ENCODE measurements at regions not wholly inside any gene's neighbourhood (a gene's known extent, or its start where the extent isn't known, plus 50 kb on each side); places are given as distances from the start of the nearest gene placed in this dataset.

GRCh38 chr17:14014657-14015056 lies 54.6 kb upstream of the COX10 start:
- TF ChIP-seq, protein P1, sequence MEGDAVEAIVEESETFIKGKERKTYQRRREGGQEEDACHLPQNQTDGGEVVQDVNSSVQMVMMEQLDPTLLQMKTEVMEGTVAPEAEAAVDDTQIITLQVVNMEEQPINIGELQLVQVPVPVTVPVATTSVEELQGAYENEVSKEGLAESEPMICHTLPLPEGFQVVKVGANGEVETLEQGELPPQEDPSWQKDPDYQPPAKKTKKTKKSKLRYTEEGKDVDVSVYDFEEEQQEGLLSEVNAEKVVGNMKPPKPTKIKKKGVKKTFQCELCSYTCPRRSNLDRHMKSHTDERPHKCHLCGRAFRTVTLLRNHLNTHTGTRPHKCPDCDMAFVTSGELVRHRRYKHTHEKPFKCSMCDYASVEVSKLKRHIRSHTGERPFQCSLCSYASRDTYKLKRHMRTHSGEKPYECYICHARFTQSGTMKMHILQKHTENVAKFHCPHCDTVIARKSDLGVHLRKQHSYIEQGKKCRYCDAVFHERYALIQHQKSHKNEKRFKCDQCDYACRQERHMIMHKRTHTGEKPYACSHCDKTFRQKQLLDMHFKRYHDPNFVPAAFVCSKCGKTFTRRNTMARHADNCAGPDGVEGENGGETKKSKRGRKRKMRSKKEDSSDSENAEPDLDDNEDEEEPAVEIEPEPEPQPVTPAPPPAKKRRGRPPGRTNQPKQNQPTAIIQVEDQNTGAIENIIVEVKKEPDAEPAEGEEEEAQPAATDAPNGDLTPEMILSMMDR (IDR thresholded peaks at IDR 0.05; ENCODE audit: unreplicated experiment), result no peak
- Mint-ChIP-seq H3K4me1 (ENCODE audit: insufficient read depth, unreplicated experiment) (peaks cover 6% of the 10 kb centered on the region), H3K4me3 (ENCODE audit: unreplicated experiment) (no peak overlapping the region), H3K36me3 (ENCODE audit: insufficient read depth, unreplicated experiment) (peaks cover 5% of the 10 kb centered on the region), H3K27ac (ENCODE audit: low read depth, unreplicated experiment) (no peak overlapping the region), H3K27me3 (ENCODE audit: insufficient read depth, unreplicated experiment) (no peaks in the 10 kb centered on the region), H3K9me3 (ENCODE audit: unreplicated experiment) (no peaks in the 10 kb centered on the region)
- CTCF ChIA-PET, result interaction anchor here (0.6 kb wide), 1 partner anchor 286 kb away, joined by 3 read pairs; the partner anchor contains the start of gene HS3ST3B1
- no TSS peak for BruUV-seq (replicated peaks)
- POLR2A ChIA-PET, result interaction anchor here (0.8 kb wide), 1 partner anchor 23 kb away, joined by 3 read pairs; no protein-coding TSS in a partner anchor
- DNase-seq (ENCODE audit: unreplicated experiment), result peak; percentile 27
- intact Hi-C loops (cut with micrococcal nuclease), result no loop called here

GRCh38 chr17:14015271-14015670 lies 54.0 kb upstream of the COX10 start:
- Mint-ChIP-seq H3K36me3 (ENCODE audit: insufficient read depth, unreplicated experiment) (peaks cover 5% of the 10 kb centered on the region), H3K9me3 (ENCODE audit: unreplicated experiment) (no peaks in the 10 kb centered on the region), H3K4me1 (ENCODE audit: insufficient read depth, unreplicated experiment) (peaks cover 9% of the 10 kb centered on the region), H3K4me3 (ENCODE audit: unreplicated experiment) (no peak overlapping the region), H3K27ac (ENCODE audit: low read depth, unreplicated experiment) (no peak overlapping the region), H3K27me3 (ENCODE audit: insufficient read depth, unreplicated experiment) (no peaks in the 10 kb centered on the region)
- intact Hi-C loops (cut with micrococcal nuclease), result no loop called here
- ChIA-PET CTCF (interaction anchor here (0.6 kb wide), 1 partner anchor 285 kb away, joined by 3 read pairs; the partner anchor contains the start of gene HS3ST3B1), POLR2A (no interaction called here)
- no TSS peak for BruUV-seq (replicated peaks)
- TF ChIP-seq, protein P1 (IDR thresholded peaks at IDR 0.05; ENCODE audit: unreplicated experiment), result no peak
- no peak for DNase-seq (ENCODE audit: unreplicated experiment)

DNA sequence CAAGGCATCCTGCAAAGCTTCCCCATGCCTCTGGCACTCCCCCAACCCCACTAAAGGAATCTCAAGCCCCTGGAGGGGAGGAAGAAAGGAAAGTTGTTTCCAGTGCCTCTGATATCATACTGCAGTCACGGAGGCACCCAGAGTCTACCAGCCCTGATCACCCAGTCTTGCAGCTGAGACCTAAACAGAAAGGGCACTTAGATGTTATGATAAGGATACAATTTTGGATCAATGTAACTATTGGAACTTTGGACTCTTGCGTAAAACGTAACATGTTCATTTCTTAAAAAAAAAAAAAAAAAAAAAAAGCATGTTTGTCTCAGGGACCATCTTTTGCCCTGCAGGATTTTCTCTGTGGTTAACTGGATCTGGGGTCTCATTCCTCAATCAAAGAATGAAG lies 52.4 kb upstream of the COX10 start:
- no TSS peak for BruUV-seq (replicated peaks)
- Mint-ChIP-seq H3K36me3 (ENCODE audit: insufficient read depth, unreplicated experiment) (peaks cover 5% of the 10 kb centered on the region), H3K27ac (ENCODE audit: low read depth, unreplicated experiment) (no peak overlapping the region), H3K27me3 (ENCODE audit: insufficient read depth, unreplicated experiment) (no peaks in the 10 kb centered on the region), H3K9me3 (ENCODE audit: unreplicated experiment) (no peaks in the 10 kb centered on the region), H3K4me3 (ENCODE audit: unreplicated experiment) (no peak overlapping the region), H3K4me1 (ENCODE audit: insufficient read depth, unreplicated experiment) (peaks cover 9% of the 10 kb centered on the region)
- POLR2A ChIA-PET, result interaction anchor here (0.6 kb wide), 2 partner anchors 40 to 326 kb away, joined by 3 to 4 read pairs; no protein-coding TSS in a partner anchor
- no peak for DNase-seq (ENCODE audit: unreplicated experiment)
- intact Hi-C loops (cut with micrococcal nuclease), result no loop called here
- TF ChIP-seq, protein P1 (IDR thresholded peaks at IDR 0.05; ENCODE audit: unreplicated experiment), result no peak
- CTCF ChIA-PET, result interaction anchor here (0.6 kb wide), 1 partner anchor 1486 kb away, joined by 3 read pairs; no protein-coding TSS in a partner anchor

GRCh38 chr17:14019186-14019956 lies 49.9 kb upstream of the COX10 start:
- no peaks in the 10 kb centered on the region for H3K9me3 Mint-ChIP-seq (ENCODE audit: unreplicated experiment)
- H3K36me3 Mint-ChIP-seq (ENCODE audit: insufficient read depth, unreplicated experiment), result peaks cover 5% of the 10 kb centered on the region
- DNase-seq (ENCODE audit: unreplicated experiment), result peak; percentile 42
- no peaks in the 10 kb centered on the region for H3K27me3 Mint-ChIP-seq (ENCODE audit: insufficient read depth, unreplicated experiment)
- H3K4me3 Mint-ChIP-seq (ENCODE audit: unreplicated experiment), result no peak overlapping the region
- BruUV-seq (replicated peaks), result no TSS peak
- ChIA-PET POLR2A (interaction anchor here (0.6 kb wide), 1 partner anchor 417 kb away, joined by 3 read pairs; no protein-coding TSS in a partner anchor), CTCF (no interaction called here)
- intact Hi-C loops (cut with micrococcal nuclease), result no loop called here
- no peak overlapping the region for H3K27ac Mint-ChIP-seq (ENCODE audit: low read depth, unreplicated experiment)
- H3K4me1 Mint-ChIP-seq (ENCODE audit: insufficient read depth, unreplicated experiment), result peaks cover 9% of the 10 kb centered on the region
- TF ChIP-seq, protein P1 (IDR thresholded peaks at IDR 0.05; ENCODE audit: unreplicated experiment), result no peak

Measured in MCF 10A (cell line).